GM18519 (cell line): ENCODE measurements at regions not wholly inside any gene's neighbourhood (a gene's known extent, or its start where the extent isn't known, plus 50 kb on each side); places are given as distances from the start of the nearest gene placed in this dataset.
"Not testable (repeated sequence)": the region's sequence is repeated elsewhere in the genome, so short reads cannot be mapped to it uniquely, and the experiment has no call there.

Source experiments
- ATAC-seq: cut with Tn5 transposase; IDR thresholded peaks from one replicate; pipeline ENCODE4 v1.9.1; 2021; ENCODE audit warnings: mild to moderate bottlenecking, moderate library complexity; ENCODE audit not compliant: unreplicated experiment, low FRiP score

- no peak for ATAC-seq
Measured at GRCh38 chr2:160583146-160583535, 89.5 kb upstream of the RBMS1 start.

GRCh38 chr2:160583813-160584537, 90.4 kb upstream of the RBMS1 start:
- no peak for ATAC-seq

- no peak for ATAC-seq
Measured at GRCh38 chr2:160584972-160585494, 91.4 kb upstream of the RBMS1 start.

GRCh38 chr2:160590664-160591063, 97.1 kb upstream of the RBMS1 start:
- no peak for ATAC-seq

GRCh38 chr2:160592401-160592800, 98.8 kb upstream of the RBMS1 start:
- ATAC-seq, result no peak

GRCh38 chr2:160592993-160593392, 99.4 kb upstream of the RBMS1 start:
- ATAC-seq, result no peak

GRCh38 chr2:160596441-160596840, 102.8 kb upstream of the RBMS1 start:
- ATAC-seq, result no peak

GRCh38 chr2:160600437-160600836, 106.8 kb upstream of the RBMS1 start:
- not testable (repeated sequence) for ATAC-seq

- no peak for ATAC-seq
Measured at GRCh38 chr2:160602073-160602472, 108.5 kb upstream of the RBMS1 start.

- ATAC-seq, result no peak
Measured at GRCh38 chr2:160603771-160604510, 110.3 kb upstream of the RBMS1 start.

- ATAC-seq, result no peak
Measured at GRCh38 chr2:160606341-160606740, 112.7 kb upstream of the RBMS1 start.

GRCh38 chr2:160608599-160608998, 115.0 kb upstream of the RBMS1 start:
- no peak for ATAC-seq

- no peak for ATAC-seq
Measured at GRCh38 chr2:160609346-160609745, 115.7 kb upstream of the RBMS1 start.

- ATAC-seq, result no peak
Measured at GRCh38 chr2:160610041-160610440, 116.4 kb upstream of the RBMS1 start.

GRCh38 chr2:160612266-160612856, 118.8 kb upstream of the RBMS1 start:
- ATAC-seq, result no peak

GRCh38 chr2:160613466-160614153, 120.0 kb upstream of the RBMS1 start:
- no peak for ATAC-seq

GRCh38 chr2:160614391-160614790, 120.8 kb upstream of the RBMS1 start:
- ATAC-seq, result no peak

- ATAC-seq, result no peak
Measured at GRCh38 chr2:160615706-160616105, 122.1 kb upstream of the RBMS1 start.

- no peak for ATAC-seq
Measured at GRCh38 chr2:160616149-160616548, 122.5 kb upstream of the RBMS1 start.

- ATAC-seq, result no peak
Measured at GRCh38 chr2:160621748-160622147, 128.1 kb upstream of the RBMS1 start.
